Psoas muscle (tissue), 7 donors: ENCODE measurements at regions not wholly inside any gene's neighbourhood (a gene's known extent, or its start where the extent isn't known, plus 50 kb on each side); places are given as distances from the start of the nearest gene placed in this dataset.
A peak's percentile ranks its signal among the peaks of the same experiment; 100 is the strongest.

Experiments used
- ATAC-seq, 4 donors: fragments of 200-7000 bp; cut with Tn5 transposase; one replicate each; pipeline ENCODE4 v1.9.1; 2020; ENCODE audit warnings: moderate library complexity in 3 of 4, mild to moderate bottlenecking in 2 of 4
- DNase-seq, 2 donors: peaks; one replicate each; pipeline ENCODE4 v3.0.0-alpha.2; 2020
- H3K27ac ChIP-seq: fragments of 200-600 bp; one replicate; pipeline ENCODE4 v1.8.0; 2022
- H3K27me3 ChIP-seq, 3 donors: fragments of 200-600 bp in 1 of 3; one replicate each; pipeline versions ENCODE4 v1.6.1 to v1.8.0; 2013 to 2022; ENCODE audit warnings: low read length in 2 of 3, mild to moderate bottlenecking in 2 of 3, moderate library complexity in 1 of 3; ENCODE audit not compliant: insufficient read depth in 3 of 3
- H3K36me3 ChIP-seq, 2 donors: fragments of 200-600 bp in 1 of 2; one replicate each; pipeline versions ENCODE4 v1.6.1 to v1.8.0; 2013 to 2022; ENCODE audit warnings: low read depth in 1 of 2, mild to moderate bottlenecking in 1 of 2, moderate library complexity in 1 of 2; ENCODE audit not compliant: insufficient read depth in 1 of 2
- H3K4me1 ChIP-seq: fragments of 200-600 bp; one replicate; pipeline ENCODE4 v1.8.0; 2022
- H3K4me3 ChIP-seq: fragments of 200-600 bp; one replicate; pipeline ENCODE4 v1.8.0; 2022; ENCODE audit warnings: mild to moderate bottlenecking
- H3K9me3 ChIP-seq: fragments of 200-600 bp; one replicate; pipeline ENCODE4 v1.8.0; 2022
- WGBS, 3 donors: extraction: QIAGEN DNeasy Blood & Tissue Kit; methylation state at CpG; one replicate each; pipeline versions ENCODE4 v1.1.6 to v1.1.7; 2013; 5-methylcytosine and 5-hydroxymethylcytosine counted together
- intact Hi-C, 2 donors: fragments of 100-400 bp; cut with DNase I; formaldehyde crosslinking; loops; one replicate each; pipeline versions ENCODE4 v1.11.0 to v1.14.2; 2022
- TF ChIP-seq, protein P1 (sequence below): fragments of 200-600 bp; IDR thresholded peaks from one replicate; pipeline ENCODE4 v1.8.0; 2022; ENCODE audit warnings: antibody characterized with exemption
- donor health status: healthy with polysubstance abuse.
- donor health status: DM: no; HTN: no; CAD: no; lungs with moderate emphysema.
- donor health status: Bipolar disorder and iron deficiency.
- donor health status: healthy.
- donor health status: DM: yes; HTN: yes; CAD: no.
- donor health status: DM: no; HTN: no; CAD: no.
- donor health status: DM: yes; HTN: yes; CAD: no.

DNA sequence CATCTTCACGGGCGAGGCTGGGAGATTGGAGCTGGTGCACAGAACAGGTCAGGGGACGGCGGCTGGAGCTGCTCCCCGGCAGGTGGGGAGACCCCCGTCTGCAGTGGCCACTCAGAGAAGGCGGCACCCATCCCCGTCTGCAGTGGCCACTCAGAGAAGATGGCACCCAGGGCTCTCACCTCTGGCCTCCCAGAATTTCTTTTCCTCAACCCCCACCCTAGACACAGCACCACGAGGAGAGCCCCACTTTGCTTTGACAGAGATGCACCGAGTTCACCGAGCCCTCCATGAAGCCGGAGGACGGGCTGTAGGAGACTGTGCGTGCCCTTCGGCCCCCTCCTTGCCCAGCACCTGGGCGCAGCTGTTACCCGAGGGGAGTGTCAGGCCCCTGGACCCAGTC lies 201.6 kb upstream of the SALL3 start:
- Histone ChIP-seq H3K9me3 (no peaks in the 10 kb centered on the region), H3K36me3 (no peaks in the 10 kb centered on the region), H3K4me1 (no peaks in the 10 kb centered on the region), H3K4me3 (no peak overlapping the region), H3K27ac (no peak overlapping the region), H3K27me3 (peaks cover 0 to 2% (median 0%) of the 10 kb centered on the region in 3 donors)
- WGBS, 3 donors: 61 to 74% (median 69%) methylated on average over 17 of the region's 17 CpGs
- TF ChIP-seq, protein P1, sequence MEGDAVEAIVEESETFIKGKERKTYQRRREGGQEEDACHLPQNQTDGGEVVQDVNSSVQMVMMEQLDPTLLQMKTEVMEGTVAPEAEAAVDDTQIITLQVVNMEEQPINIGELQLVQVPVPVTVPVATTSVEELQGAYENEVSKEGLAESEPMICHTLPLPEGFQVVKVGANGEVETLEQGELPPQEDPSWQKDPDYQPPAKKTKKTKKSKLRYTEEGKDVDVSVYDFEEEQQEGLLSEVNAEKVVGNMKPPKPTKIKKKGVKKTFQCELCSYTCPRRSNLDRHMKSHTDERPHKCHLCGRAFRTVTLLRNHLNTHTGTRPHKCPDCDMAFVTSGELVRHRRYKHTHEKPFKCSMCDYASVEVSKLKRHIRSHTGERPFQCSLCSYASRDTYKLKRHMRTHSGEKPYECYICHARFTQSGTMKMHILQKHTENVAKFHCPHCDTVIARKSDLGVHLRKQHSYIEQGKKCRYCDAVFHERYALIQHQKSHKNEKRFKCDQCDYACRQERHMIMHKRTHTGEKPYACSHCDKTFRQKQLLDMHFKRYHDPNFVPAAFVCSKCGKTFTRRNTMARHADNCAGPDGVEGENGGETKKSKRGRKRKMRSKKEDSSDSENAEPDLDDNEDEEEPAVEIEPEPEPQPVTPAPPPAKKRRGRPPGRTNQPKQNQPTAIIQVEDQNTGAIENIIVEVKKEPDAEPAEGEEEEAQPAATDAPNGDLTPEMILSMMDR: no peak
- no peak for ATAC-seq
- intact Hi-C loops: no loop called here
- no peak for DNase-seq

DNA sequence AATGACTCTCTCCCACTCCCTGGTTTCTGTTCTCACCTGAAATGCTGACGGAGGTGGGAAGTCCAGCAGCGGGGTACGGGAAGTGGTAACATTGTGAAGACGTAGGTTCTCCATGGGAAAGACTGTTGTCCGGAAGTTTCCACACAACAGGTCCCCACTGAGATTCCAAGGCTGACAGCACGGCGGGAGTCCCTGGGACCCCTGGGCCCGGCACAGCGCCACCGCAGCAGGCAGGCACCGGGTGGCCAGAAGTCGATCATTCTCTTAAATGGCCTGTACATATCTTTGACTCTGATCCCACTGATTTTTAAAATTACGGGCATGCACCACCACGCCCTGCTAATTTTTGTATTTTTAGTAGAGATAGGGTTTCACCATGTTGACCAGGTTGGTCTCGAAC lies 201.0 kb upstream of the SALL3 start:
- no peaks in the 10 kb centered on the region for H3K36me3 ChIP-seq
- ATAC-seq (no peak), DNase-seq (no peak)
- H3K4me1 ChIP-seq: no peaks in the 10 kb centered on the region
- 89 to 95% (median 91%) methylated on average over 15 of the region's 15 CpGs for WGBS, 3 donors
- no peaks in the 10 kb centered on the region for H3K9me3 ChIP-seq
- TF ChIP-seq, protein P1: no peak
- no peak overlapping the region for H3K4me3 ChIP-seq
- intact Hi-C loops: no loop called here
- no peak overlapping the region for H3K27ac ChIP-seq
- H3K27me3 ChIP-seq: peaks cover 0 to 2% (median 0%) of the 10 kb centered on the region in 3 donors

DNA sequence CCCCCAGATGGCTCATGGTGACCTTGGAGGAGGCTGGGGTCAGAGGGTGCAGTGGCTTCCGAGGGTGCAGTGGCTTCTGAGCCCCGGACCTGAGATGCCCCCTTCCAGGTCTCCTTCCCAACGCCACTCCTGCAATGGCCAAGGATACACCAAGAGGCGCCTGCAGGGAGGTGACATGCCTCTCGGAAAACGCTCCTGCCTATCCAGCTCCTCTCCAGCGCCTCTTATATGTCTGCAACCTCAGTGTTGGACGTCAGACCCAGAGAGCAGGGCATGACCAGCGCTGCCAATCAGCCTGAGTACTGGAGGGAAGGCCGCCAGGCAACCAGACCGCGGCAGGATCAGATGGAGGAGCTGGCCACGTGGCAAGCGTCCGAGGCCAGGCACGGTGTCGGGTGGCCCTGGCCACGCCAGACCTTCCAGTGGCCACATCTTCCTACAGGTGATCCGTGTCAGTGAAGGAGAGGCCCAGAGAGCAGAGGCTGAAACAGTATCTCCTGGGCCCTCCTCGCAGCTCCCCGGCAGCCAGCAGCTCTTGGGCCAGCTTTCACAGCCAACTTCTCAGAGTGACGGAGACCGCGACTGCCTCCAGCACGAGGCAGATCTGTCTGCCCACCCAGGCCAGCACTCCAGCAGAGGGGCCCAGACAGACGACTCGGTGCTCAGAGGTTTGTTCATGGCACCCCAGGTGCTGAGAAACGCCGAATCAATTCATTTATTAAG lies 199.5 kb upstream of the SALL3 start:
- H3K9me3 ChIP-seq: no peaks in the 10 kb centered on the region
- H3K36me3 ChIP-seq: no peaks in the 10 kb centered on the region
- DNase-seq (no peak), ATAC-seq (peak in 2 of 4 donors; percentile 52 to 68)
- 59 to 65% (median 61%) methylated on average over 29 of the region's 29 CpGs for WGBS, 3 donors
- TF ChIP-seq, protein P1: no peak
- intact Hi-C loops: no loop called here
- H3K4me1 ChIP-seq: no peaks in the 10 kb centered on the region
- H3K4me3 ChIP-seq: no peak overlapping the region
- peaks cover 0 to 2% (median 0%) of the 10 kb centered on the region in 3 donors for H3K27me3 ChIP-seq
- H3K27ac ChIP-seq: no peak overlapping the region

DNA sequence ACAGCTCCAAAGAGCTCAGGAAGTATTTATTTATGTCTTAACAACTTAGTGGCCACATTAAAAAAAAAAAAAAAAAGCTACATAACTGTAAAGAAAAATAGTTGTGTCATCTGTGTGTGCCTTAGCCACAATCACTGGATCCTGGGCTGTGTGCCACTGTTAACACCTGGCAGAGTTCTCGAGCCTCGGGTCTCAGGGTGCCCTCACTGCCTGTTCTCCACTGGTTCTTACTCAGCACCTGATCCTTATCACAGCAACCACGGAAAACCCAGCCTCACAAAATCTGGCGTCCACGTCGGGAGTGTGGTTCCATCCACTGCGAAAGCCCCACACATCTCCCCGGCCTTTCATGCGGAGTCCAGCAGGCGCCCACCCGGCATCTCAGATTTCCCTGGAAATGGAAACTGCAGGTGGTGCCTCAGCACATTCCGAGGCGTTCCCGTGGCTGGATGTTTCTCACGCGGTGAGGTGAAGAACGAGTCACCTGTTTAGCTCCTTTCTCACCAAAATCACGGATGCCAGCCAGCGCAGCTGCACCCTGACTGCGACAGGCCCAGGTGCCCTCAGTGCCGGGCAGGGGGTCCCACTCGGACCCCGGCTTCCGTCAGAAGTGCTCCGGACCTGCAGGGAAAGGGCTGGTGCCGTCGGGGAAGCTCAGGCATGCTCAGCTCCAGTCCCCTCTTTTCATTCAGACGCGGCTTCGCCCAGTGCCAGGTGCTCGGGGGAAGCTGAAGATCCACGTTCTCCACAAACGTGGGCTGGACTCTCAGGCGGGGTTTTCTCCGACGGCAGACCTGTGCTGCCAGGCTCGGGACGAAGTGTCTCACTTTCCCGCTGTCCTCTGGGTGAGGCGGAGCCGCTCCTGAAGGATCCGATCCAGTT lies 198.7 kb upstream of the SALL3 start:
- DNase-seq: no peak
- WGBS, 3 donors: 63 to 67% (median 67%) methylated on average over 42 of the region's 42 CpGs
- no peaks in the 10 kb centered on the region for H3K36me3 ChIP-seq
- no peaks in the 10 kb centered on the region for H3K4me1 ChIP-seq
- H3K4me3 ChIP-seq: no peak overlapping the region
- H3K27ac ChIP-seq: no peak overlapping the region
- H3K27me3 ChIP-seq: peaks cover 0 to 2% (median 0%) of the 10 kb centered on the region in 3 donors
- intact Hi-C loops: no loop called here
- H3K9me3 ChIP-seq: no peaks in the 10 kb centered on the region
- ATAC-seq: no peak
- TF ChIP-seq, protein P1: no peak
